ENCODE measurements at regions not wholly inside any gene's neighbourhood (a gene's known extent, or its start where the extent isn't known, plus 50 kb on each side); places are given as distances from the start of the nearest gene placed in this dataset.
"Not testable (repeated sequence)": the region's sequence is repeated elsewhere in the genome, so short reads cannot be mapped to it uniquely, and the experiment has no call there.

DNA sequence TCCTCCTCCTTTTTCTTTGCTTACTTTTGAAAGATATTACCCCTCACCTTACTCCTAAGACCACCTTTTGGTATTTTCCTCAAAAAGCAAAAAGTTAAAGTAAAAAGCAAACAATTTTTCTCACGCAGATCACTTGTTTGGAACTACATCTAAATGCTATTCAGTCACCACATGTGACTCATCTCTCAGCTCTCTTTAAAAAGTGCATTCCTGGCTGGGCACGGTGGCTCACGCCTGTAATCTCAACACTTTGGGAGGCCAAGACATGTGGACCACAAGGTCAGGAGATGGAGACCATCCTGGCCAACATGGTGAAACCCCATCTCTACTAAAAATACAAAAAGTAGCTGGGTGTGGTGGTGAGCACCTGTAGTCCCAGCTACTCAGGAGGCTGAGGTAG is 218.0 kb downstream of the HS3ST3B1 start:
- H3K4me3 ChIP-seq (ENCODE audit: low read length); H3K36me3 ChIP-seq (ENCODE audit: insufficient read depth, low read length); H2AFZ ChIP-seq (ENCODE audit: low read depth, low read length); H3K4me1 ChIP-seq (ENCODE audit: insufficient read depth, low read length); H3K27me3 ChIP-seq (ENCODE audit: insufficient read depth, low read length); H3K9me3 ChIP-seq (ENCODE audit: low read length): not testable (repeated sequence)

DNA sequence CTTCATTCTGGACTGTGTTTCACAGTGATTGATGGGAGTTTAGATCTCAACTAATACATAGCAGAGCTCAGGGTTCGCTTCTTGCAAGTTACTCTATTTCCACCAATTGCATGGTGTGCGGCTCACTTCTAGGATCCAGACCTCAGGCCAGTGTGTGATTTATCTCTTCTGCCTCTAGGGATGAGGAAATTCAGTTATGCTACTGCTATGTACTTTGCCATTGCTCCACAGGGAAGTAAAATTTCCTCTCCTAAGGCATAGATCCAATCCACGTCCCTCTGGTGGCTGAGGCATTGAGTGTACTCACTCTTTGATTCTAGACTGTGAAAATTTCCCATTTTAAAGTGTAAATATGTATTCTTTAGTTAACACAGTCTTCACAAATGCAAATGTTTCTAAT is 214.1 kb downstream of the HS3ST3B1 start:
- Histone ChIP-seq H3K27me3 (ENCODE audit: insufficient read depth, low read length) (no peaks in the 10 kb centered on the region), H2AFZ (ENCODE audit: low read depth, low read length) (no peak overlapping the region), H3K9me3 (ENCODE audit: low read length) (no peaks in the 10 kb centered on the region), H3K36me3 (ENCODE audit: insufficient read depth, low read length) (no peaks in the 10 kb centered on the region), H3K4me1 (ENCODE audit: insufficient read depth, low read length) (peaks cover 8% of the 10 kb centered on the region), H3K4me3 (ENCODE audit: low read length) (no peak overlapping the region)

DNA sequence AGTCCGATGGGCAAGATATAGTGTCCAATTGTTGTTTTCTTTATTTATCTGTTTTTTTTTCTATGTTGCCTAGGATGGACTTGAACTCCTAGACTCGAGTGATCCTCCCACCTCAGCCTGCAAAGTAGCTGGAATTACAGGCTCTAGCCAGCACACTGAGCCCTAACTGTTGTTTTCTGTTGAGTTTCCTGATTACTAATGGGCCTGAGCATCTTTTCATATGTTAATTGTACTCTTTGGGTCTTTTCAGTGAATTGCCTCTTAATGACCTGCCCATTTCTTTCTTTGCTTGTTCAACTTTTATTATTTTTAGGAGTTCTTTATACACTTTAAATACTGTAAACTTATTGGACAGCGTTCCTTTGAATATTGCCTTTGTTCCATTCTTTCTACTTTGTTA is 213.0 kb downstream of the HS3ST3B1 start:
- H3K27me3 ChIP-seq (ENCODE audit: insufficient read depth, low read length) = no peaks in the 10 kb centered on the region
- H3K4me3 ChIP-seq (ENCODE audit: low read length) = no peak overlapping the region
- H3K36me3 ChIP-seq (ENCODE audit: insufficient read depth, low read length) = no peaks in the 10 kb centered on the region
- H3K9me3 ChIP-seq (ENCODE audit: low read length) = no peaks in the 10 kb centered on the region
- no peak overlapping the region for H2AFZ ChIP-seq (ENCODE audit: low read depth, low read length)
- H3K4me1 ChIP-seq (ENCODE audit: insufficient read depth, low read length) = peaks cover 8% of the 10 kb centered on the region

DNA sequence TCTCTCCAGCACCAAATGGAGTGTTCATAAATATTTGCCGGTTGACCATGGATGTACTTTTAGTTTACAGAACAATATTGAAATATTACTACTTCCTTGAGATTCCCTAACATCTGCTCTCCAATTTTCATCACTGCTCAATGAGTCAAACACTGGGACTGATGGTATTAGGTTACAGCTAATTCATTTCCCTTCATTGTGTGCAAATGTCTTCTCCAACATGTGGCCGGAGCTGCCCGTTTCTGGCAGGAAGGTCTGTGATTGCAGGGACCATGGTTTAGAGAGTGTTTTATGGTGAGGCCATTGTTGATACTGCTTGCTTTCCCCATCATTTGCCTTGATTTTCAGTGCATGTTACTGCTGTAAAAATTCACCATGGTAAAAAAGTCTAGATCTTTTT is 209.3 kb downstream of the HS3ST3B1 start:
- no peak overlapping the region for H3K4me3 ChIP-seq (ENCODE audit: low read length)

DNA sequence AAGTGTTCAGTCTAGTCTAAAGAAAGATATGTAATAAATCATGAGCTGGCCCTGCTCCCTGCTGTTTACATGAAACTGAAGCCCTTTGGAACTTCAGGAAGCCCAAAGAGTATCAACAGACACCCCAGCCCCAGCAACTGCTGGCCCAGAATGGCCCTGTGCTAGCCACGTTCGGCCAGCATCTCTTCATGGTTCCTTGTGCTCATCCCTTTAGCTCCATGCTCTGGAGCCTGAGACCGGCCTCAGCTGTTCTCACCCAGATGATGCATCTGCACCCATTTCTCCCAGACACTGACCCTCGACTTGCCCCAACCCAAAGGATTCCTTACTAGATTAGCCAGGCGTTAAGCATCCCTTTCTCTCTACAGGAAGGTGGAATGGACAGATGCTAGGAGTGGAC is 207.3 kb downstream of the HS3ST3B1 start:
- Histone ChIP-seq H3K4me3 (ENCODE audit: low read length) (no peak overlapping the region), H3K27me3 (ENCODE audit: insufficient read depth, low read length) (no peaks in the 10 kb centered on the region), H2AFZ (ENCODE audit: low read depth, low read length) (no peak overlapping the region), H3K4me1 (ENCODE audit: insufficient read depth, low read length) (peaks cover 1% of the 10 kb centered on the region), H3K36me3 (ENCODE audit: insufficient read depth, low read length) (no peaks in the 10 kb centered on the region), H3K9me3 (ENCODE audit: low read length) (no peaks in the 10 kb centered on the region)

More for the DNA sequence above, 209.3 kb downstream of the HS3ST3B1 start:
- Histone ChIP-seq H3K9me3 (ENCODE audit: low read length) (no peaks in the 10 kb centered on the region), H3K27me3 (ENCODE audit: insufficient read depth, low read length) (no peaks in the 10 kb centered on the region), H2AFZ (ENCODE audit: low read depth, low read length) (no peak overlapping the region), H3K36me3 (ENCODE audit: insufficient read depth, low read length) (no peaks in the 10 kb centered on the region), H3K4me1 (ENCODE audit: insufficient read depth, low read length) (peaks cover 8% of the 10 kb centered on the region)

DNA sequence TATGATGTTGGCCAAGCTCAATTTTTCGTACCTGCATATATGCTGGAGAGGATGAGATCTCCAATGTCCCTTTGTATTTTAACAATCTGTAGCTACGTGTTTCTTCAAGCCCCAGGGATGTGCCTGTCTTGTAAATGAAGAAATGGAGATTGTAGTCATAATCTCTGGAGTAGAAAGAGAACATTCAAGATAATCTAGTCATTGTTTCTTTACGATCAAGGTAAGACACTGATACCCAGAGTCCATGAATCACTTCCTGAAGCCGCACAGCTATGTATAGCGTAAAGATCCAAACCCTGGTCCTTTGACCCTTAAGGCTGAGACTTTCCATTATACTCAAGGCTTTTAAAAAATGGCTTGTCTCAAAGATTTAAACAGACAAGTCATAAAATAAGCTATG is 205.5 kb downstream of the HS3ST3B1 start:
- Histone ChIP-seq H2AFZ (ENCODE audit: low read depth, low read length) (no peak overlapping the region), H3K4me1 (ENCODE audit: insufficient read depth, low read length) (no peaks in the 10 kb centered on the region), H3K27me3 (ENCODE audit: insufficient read depth, low read length) (no peaks in the 10 kb centered on the region), H3K9me3 (ENCODE audit: low read length) (no peaks in the 10 kb centered on the region), H3K4me3 (ENCODE audit: low read length) (no peak overlapping the region), H3K36me3 (ENCODE audit: insufficient read depth, low read length) (no peaks in the 10 kb centered on the region)

DNA sequence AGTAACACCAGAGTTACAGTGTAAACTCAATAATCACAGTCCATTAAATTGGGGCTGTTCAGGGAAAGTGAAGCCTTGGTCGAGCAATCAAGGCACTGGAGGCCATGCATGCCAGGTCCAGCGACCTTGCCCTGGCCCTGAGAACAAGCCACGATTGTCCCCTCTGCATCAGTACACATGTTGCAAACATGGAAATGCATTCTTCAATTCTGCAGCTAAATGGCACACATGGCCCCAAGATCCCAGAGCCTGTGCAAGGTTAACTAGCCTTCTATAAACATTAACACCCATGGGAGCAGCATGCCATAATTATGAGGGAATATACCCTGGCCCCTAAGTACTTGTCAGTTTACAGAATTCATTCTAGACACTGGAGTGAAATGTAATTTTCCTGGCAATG is 204.7 kb downstream of the HS3ST3B1 start:
- no peak overlapping the region for H3K4me3 ChIP-seq (ENCODE audit: low read length)
- no peak overlapping the region for H2AFZ ChIP-seq (ENCODE audit: low read depth, low read length)
- no peaks in the 10 kb centered on the region for H3K9me3 ChIP-seq (ENCODE audit: low read length)
- no peaks in the 10 kb centered on the region for H3K4me1 ChIP-seq (ENCODE audit: insufficient read depth, low read length)
- no peaks in the 10 kb centered on the region for H3K27me3 ChIP-seq (ENCODE audit: insufficient read depth, low read length)
- no peaks in the 10 kb centered on the region for H3K36me3 ChIP-seq (ENCODE audit: insufficient read depth, low read length)

DNA sequence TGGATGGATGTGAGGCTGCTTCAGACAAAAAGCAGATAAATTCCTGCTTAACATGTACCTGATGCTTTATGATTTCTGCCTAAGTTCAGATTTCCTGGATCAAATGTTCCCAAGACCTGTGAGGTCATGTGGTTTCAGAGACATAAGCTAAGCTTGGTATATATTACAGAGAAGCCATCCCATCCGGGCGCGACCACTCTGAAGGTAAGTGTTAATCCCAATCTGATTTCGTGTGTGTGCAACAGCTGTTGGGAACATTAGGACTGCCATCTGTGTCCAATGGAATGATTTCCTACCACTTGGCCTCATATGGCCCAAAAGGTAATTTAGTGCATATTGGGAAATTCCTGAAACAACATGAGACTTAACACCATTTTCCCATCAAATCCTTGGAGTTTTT is 199.1 kb downstream of the HS3ST3B1 start:
- Histone ChIP-seq H3K27me3 (ENCODE audit: insufficient read depth, low read length) (no peaks in the 10 kb centered on the region), H3K36me3 (ENCODE audit: insufficient read depth, low read length) (no peaks in the 10 kb centered on the region), H2AFZ (ENCODE audit: low read depth, low read length) (no peak overlapping the region), H3K4me3 (ENCODE audit: low read length) (no peak overlapping the region), H3K4me1 (ENCODE audit: insufficient read depth, low read length) (no peaks in the 10 kb centered on the region), H3K9me3 (ENCODE audit: low read length) (peaks cover 4% of the 10 kb centered on the region)

DNA sequence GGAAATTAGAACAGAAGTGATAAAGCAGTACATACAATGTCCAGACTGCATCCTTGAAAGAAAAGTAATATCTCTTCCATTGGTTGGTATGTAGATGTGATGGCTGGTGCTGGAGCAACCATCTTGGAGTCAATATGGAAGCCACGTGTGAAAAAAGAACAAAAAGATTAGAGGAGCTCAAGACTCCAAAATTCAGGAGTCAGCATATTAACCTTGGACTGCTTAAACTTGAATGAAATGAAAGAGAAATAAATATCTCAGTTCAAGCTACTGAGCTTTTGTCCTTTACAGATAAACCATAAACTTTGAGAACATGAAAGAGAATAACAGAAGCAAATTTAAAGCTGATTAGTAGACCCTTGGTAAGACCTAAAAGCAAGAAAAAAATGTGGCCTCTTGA is 197.9 kb downstream of the HS3ST3B1 start:
- no peaks in the 10 kb centered on the region for H3K4me1 ChIP-seq (ENCODE audit: insufficient read depth, low read length)
- no peaks in the 10 kb centered on the region for H3K36me3 ChIP-seq (ENCODE audit: insufficient read depth, low read length)
- H3K4me3 ChIP-seq (ENCODE audit: low read length) = no peak overlapping the region
- H3K27me3 ChIP-seq (ENCODE audit: insufficient read depth, low read length) = no peaks in the 10 kb centered on the region
- no peak overlapping the region for H2AFZ ChIP-seq (ENCODE audit: low read depth, low read length)
- H3K9me3 ChIP-seq (ENCODE audit: low read length) = peaks cover 4% of the 10 kb centered on the region

DNA sequence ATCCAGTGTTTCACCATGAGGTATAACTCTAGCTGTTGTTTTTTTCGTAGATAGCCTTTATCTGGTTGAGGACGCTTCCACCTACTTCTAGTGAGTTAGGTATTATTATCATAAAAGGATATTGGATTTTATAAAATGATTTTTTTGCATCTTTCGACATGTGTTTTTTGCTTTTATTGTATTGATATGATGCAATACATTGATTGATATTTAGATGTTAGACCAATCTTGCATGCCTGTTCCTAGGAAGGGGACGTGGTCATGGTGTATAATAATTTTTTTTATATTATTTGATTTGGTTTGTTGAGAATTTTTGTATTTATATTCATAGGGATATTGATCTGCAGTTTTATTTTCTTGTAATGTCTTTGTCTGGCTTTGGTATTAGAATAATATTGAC is 193.3 kb downstream of the HS3ST3B1 start:
- no peaks in the 10 kb centered on the region for H3K27me3 ChIP-seq (ENCODE audit: insufficient read depth, low read length)
- H2AFZ ChIP-seq (ENCODE audit: low read depth, low read length) = no peak overlapping the region
- H3K9me3 ChIP-seq (ENCODE audit: low read length) = peaks cover 4% of the 10 kb centered on the region
- no peaks in the 10 kb centered on the region for H3K4me1 ChIP-seq (ENCODE audit: insufficient read depth, low read length)
- H3K4me3 ChIP-seq (ENCODE audit: low read length) = no peak overlapping the region
- no peaks in the 10 kb centered on the region for H3K36me3 ChIP-seq (ENCODE audit: insufficient read depth, low read length)

DNA sequence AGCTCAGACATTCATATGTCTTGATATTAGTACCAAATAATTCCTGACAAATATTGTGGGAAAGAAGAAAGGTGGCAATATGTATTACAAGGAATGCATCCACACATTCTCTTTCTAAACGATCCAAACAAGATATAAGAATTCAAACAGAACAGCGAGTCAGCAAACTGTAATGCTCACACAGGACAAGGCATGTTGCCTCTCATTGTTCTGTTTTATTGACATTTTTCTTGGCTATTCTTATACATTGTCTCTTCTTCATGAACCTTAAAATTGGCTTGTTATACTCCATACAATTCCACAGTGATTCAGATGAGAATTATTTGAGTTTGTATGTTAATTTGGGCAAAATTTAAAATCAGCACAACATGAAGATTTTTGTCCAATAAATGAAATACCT is 189.1 kb downstream of the HS3ST3B1 start:
- H3K9me3 ChIP-seq (ENCODE audit: low read length) = no peaks in the 10 kb centered on the region
- H3K4me1 ChIP-seq (ENCODE audit: insufficient read depth, low read length) = no peaks in the 10 kb centered on the region
- no peak overlapping the region for H3K4me3 ChIP-seq (ENCODE audit: low read length)
- no peak overlapping the region for H2AFZ ChIP-seq (ENCODE audit: low read depth, low read length)
- H3K36me3 ChIP-seq (ENCODE audit: insufficient read depth, low read length) = no peaks in the 10 kb centered on the region
- no peaks in the 10 kb centered on the region for H3K27me3 ChIP-seq (ENCODE audit: insufficient read depth, low read length)

DNA sequence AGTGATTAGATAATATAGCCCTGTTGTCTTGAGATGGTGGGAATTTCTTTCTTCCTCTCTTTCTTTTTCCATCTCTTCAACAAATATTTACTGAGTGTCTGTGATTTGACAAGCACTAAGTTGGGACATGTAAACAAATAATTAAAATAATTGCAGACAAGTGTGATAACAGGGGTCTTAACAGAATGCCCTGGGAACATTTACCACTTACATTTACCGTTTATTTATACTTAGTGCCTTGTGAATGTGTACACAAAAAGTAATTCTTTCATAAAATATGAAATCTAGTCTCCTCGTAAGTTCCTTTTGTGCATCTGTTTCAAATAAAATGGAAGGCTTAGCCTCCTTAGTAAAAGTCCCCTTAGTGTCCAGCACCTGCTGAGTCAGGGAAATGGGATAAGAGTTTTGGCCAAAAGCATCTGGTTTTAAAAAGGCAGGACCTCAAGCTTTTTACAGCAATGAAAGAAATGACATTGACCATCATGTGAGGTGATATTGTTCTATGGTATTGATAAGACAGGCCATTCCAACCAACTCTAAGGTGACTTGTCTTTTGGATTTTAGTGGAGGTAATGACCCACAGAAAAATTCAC is 188.2 kb downstream of the HS3ST3B1 start:
- no peaks in the 10 kb centered on the region for H3K4me1 ChIP-seq (ENCODE audit: insufficient read depth, low read length)
- no peaks in the 10 kb centered on the region for H3K27me3 ChIP-seq (ENCODE audit: insufficient read depth, low read length)
- no peak overlapping the region for H2AFZ ChIP-seq (ENCODE audit: low read depth, low read length)
- no peak overlapping the region for H3K4me3 ChIP-seq (ENCODE audit: low read length)
- no peaks in the 10 kb centered on the region for H3K36me3 ChIP-seq (ENCODE audit: insufficient read depth, low read length)
- no peaks in the 10 kb centered on the region for H3K9me3 ChIP-seq (ENCODE audit: low read length)

DNA sequence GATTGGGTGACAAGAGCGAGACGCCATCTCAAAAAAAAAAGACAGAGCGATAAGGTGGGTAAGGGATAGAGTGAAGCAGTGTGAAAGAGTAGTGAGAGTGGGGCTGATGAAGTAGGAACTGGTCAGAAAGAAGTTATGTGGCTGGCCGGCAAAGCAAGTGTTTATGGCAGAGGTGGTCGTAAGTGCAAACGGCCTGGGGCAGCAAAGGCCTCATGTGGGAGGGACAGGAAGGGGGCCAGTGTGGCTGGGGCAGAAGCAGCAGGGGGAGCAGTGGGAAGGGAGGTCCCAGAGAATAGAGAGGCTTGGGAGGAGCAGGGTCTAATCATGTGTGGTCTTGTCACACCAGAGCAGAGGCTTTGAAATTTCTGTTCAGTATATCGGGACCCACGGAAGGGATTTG is 186.2 kb downstream of the HS3ST3B1 start:
- no peaks in the 10 kb centered on the region for H3K4me1 ChIP-seq (ENCODE audit: insufficient read depth, low read length)
- H3K36me3 ChIP-seq (ENCODE audit: insufficient read depth, low read length) = no peaks in the 10 kb centered on the region
- H2AFZ ChIP-seq (ENCODE audit: low read depth, low read length) = no peak overlapping the region
- H3K9me3 ChIP-seq (ENCODE audit: low read length) = no peaks in the 10 kb centered on the region
- H3K27me3 ChIP-seq (ENCODE audit: insufficient read depth, low read length) = no peaks in the 10 kb centered on the region
- no peak overlapping the region for H3K4me3 ChIP-seq (ENCODE audit: low read length)

DNA sequence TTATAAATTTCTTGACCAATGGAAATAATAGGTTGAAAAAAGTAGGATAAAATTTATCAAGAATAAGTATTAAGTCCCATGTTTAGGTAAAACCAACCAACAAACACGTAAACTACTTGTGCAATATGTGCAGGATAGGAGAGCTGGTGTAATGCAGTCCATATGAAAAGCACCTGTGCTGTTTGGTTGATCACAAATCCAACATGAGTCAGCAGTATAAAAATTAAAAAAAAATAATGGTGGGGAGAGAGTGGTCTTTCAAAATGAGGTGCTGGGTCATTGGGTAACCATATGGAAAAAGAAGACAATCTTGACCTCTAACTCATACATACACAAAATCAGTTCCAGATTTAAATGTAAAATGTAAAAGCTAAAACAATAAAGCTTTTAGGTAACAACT is 181.8 kb downstream of the HS3ST3B1 start:
- no peaks in the 10 kb centered on the region for H3K36me3 ChIP-seq (ENCODE audit: insufficient read depth, low read length)
- no peak overlapping the region for H2AFZ ChIP-seq (ENCODE audit: low read depth, low read length)
- H3K9me3 ChIP-seq (ENCODE audit: low read length) = no peaks in the 10 kb centered on the region
- no peaks in the 10 kb centered on the region for H3K27me3 ChIP-seq (ENCODE audit: insufficient read depth, low read length)
- peaks cover 8% of the 10 kb centered on the region for H3K4me1 ChIP-seq (ENCODE audit: insufficient read depth, low read length)
- no peak overlapping the region for H3K4me3 ChIP-seq (ENCODE audit: low read length)
